Osteocyte (in vitro differentiated cells): ENCODE measurements at regions not wholly inside any gene's neighbourhood (a gene's known extent, or its start where the extent isn't known, plus 50 kb on each side); places are given as distances from the start of the nearest gene placed in this dataset.

ENCODE experiments used
- DNase-seq: peaks from one replicate; pipeline ENCODE4 v3.0.0; 2021; ENCODE audit warnings: mixed read lengths; ENCODE audit not compliant: unreplicated experiment; ENCODE audit errors: extremely low spot score
- H3K27ac Mint-ChIP-seq: one replicate; pipeline ENCODE4 v1.8.0; 2021; ENCODE audit warnings: mild to moderate bottlenecking, mixed read lengths; ENCODE audit not compliant: unreplicated experiment
- H3K27me3 Mint-ChIP-seq: one replicate; pipeline ENCODE4 v1.8.0; 2021; ENCODE audit warnings: mixed read lengths; ENCODE audit not compliant: unreplicated experiment
- H3K36me3 Mint-ChIP-seq: one replicate; pipeline ENCODE4 v1.8.0; 2021; ENCODE audit warnings: mixed read lengths; ENCODE audit not compliant: unreplicated experiment
- H3K4me1 Mint-ChIP-seq: one replicate; pipeline ENCODE4 v1.8.0; 2021; ENCODE audit warnings: mixed read lengths; ENCODE audit not compliant: unreplicated experiment
- H3K4me3 Mint-ChIP-seq: one replicate; pipeline ENCODE4 v1.8.0; 2021; ENCODE audit warnings: mild to moderate bottlenecking, moderate library complexity, mixed read lengths; ENCODE audit not compliant: unreplicated experiment
- H3K9me3 Mint-ChIP-seq: one replicate; pipeline ENCODE4 v1.8.0; 2021; ENCODE audit warnings: mixed read lengths; ENCODE audit not compliant: unreplicated experiment
- TF ChIP-seq, protein P1 (sequence below): fragments of 200-600 bp; sonication (generic); IDR thresholded peaks from 2 replicates; pipeline ENCODE4 v1.5.0; 2021; ENCODE audit warnings: antibody characterized with exemption, mild to moderate bottlenecking, moderate library complexity

DNA sequence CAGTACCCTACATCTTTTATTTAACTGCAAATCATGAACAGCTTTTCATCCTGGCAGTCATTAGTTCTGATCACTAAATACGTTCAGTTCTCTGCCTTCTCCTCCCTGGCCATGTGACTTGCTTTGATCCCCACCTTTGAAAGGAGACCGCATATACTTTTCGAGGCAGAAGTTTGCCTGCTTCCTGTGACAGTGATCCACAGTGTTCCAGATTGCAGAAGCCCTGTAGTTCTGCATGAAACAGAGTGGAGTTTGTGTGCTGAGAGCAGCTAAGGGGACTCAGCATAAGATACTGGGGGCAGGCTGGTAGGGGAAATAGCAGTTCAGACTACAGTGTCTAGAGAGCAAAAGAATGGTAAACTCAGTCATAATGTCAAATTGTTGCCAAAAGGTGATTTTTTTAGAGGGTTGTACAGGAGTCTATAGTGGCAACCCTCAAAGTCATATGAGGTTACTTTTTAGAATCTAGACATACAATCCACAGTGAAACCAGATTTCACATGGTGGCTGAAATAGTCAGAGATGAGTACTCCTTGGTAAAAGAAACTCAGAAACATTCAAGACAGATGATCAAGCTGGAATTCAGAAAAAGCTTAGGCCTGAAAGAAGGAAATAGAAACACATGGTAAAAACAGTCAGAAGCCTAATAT is 1800.4 kb upstream of the CELF4 start:
- Mint-ChIP-seq H3K27me3 (no peaks in the 10 kb centered on the region), H3K4me1 (no peaks in the 10 kb centered on the region), H3K4me3 (no peak overlapping the region), H3K9me3 (peaks cover 9% of the 10 kb centered on the region), H3K36me3 (no peaks in the 10 kb centered on the region), H3K27ac (no peak overlapping the region)
- TF ChIP-seq, protein P1, sequence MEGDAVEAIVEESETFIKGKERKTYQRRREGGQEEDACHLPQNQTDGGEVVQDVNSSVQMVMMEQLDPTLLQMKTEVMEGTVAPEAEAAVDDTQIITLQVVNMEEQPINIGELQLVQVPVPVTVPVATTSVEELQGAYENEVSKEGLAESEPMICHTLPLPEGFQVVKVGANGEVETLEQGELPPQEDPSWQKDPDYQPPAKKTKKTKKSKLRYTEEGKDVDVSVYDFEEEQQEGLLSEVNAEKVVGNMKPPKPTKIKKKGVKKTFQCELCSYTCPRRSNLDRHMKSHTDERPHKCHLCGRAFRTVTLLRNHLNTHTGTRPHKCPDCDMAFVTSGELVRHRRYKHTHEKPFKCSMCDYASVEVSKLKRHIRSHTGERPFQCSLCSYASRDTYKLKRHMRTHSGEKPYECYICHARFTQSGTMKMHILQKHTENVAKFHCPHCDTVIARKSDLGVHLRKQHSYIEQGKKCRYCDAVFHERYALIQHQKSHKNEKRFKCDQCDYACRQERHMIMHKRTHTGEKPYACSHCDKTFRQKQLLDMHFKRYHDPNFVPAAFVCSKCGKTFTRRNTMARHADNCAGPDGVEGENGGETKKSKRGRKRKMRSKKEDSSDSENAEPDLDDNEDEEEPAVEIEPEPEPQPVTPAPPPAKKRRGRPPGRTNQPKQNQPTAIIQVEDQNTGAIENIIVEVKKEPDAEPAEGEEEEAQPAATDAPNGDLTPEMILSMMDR, result no peak
- DNase-seq, result no peak

DNA sequence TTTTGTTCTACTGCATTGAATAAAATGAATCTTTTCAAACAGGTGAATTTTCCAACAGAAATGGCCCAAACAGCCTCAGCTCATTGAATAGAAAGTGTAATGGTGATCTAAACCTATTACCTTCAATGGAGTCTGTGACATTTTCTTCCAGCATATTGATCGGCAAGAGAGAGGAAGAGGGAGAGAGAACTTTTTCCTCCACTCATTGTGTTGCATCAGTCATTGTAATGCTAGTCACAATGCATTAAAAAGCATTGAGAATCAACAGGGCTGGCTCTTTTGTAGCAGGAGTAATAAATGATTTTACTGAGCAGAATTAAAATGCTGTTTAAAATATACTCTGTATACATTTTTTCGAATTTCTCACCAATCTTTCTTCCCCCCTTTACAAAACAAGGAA is 1794.5 kb upstream of the CELF4 start:
- TF ChIP-seq, protein P1, result no peak
- Mint-ChIP-seq H3K4me1 (no peaks in the 10 kb centered on the region), H3K4me3 (no peak overlapping the region), H3K27ac (no peak overlapping the region), H3K36me3 (no peaks in the 10 kb centered on the region), H3K27me3 (no peaks in the 10 kb centered on the region), H3K9me3 (no peaks in the 10 kb centered on the region)
- DNase-seq, result no peak

DNA sequence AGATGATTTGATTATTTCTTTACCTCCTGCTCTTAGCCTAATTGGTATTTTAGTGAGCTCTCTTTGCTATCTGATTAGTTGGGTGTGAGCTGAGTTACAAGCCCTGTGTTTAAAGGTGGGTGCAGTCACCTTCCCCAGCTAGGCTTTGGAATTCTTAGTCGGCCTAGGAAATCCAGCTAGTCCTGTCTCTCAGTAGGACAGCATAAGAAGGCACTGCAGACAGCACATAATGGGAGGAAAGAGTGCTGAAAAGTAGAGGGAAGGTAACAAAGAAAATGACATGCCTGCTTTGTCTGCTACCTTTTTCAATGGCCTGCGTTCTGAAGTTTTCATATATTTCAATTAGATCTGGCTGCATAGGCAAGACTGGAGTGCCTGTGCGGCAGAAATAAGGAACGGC is 1794.0 kb upstream of the CELF4 start:
- TF ChIP-seq, protein P1, result no peak
- DNase-seq, result no peak
- Mint-ChIP-seq H3K4me3 (no peak overlapping the region), H3K9me3 (no peaks in the 10 kb centered on the region), H3K27ac (no peak overlapping the region), H3K27me3 (no peaks in the 10 kb centered on the region), H3K4me1 (no peaks in the 10 kb centered on the region), H3K36me3 (no peaks in the 10 kb centered on the region)

DNA sequence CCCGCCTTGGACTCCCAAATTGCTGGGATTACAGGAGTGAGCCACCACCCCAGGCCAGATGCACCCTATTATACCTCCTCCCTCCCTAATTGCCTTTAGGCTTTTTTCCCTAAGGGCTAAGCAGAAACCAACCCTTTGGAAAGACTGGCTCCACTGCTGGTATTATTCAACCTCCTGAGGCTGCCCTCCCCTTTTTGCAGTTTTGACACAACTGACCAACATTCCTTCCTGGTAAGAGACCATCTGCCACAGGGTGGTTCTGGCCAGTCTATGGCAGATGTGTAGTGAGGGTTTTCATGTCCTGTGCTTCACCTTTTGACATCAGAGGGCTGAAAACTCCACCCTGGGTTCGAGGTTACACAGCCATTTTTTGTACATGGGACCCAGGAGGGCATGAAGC is 1785.3 kb upstream of the CELF4 start:
- H3K27ac Mint-ChIP-seq, result no peak overlapping the region
- no peak overlapping the region for H3K4me3 Mint-ChIP-seq
- no peak for DNase-seq
- no peaks in the 10 kb centered on the region for H3K27me3 Mint-ChIP-seq
- H3K36me3 Mint-ChIP-seq, result no peaks in the 10 kb centered on the region
- TF ChIP-seq, protein P1, result no peak
- no peaks in the 10 kb centered on the region for H3K9me3 Mint-ChIP-seq
- no peaks in the 10 kb centered on the region for H3K4me1 Mint-ChIP-seq

DNA sequence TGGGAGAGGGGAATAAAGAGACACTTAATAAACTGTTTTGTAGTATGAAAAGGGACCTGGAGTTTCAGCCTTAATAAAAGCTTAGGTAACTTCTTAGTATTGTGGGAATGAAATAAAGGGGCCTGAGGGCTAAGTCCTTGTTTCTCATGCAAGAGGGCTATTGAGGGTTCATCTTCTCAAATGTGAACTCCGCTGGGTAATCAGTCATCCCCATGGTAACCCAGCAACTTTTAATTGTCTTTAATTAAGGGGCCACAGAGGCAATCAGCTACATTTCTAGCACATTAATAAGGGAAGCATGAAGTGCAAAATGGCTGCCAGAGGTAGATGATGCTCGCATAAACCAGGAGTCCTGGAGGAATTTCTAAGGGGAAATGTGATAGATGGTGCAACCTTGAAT is 1784.2 kb upstream of the CELF4 start:
- H3K27me3 Mint-ChIP-seq, result no peaks in the 10 kb centered on the region
- H3K27ac Mint-ChIP-seq, result no peak overlapping the region
- no peaks in the 10 kb centered on the region for H3K9me3 Mint-ChIP-seq
- TF ChIP-seq, protein P1, result no peak
- no peak for DNase-seq
- H3K4me3 Mint-ChIP-seq, result no peak overlapping the region
- H3K36me3 Mint-ChIP-seq, result no peaks in the 10 kb centered on the region
- H3K4me1 Mint-ChIP-seq, result peaks cover 5% of the 10 kb centered on the region
